Stimulated activated CD4-positive, alpha-beta T cell treated with anti-CD3 and anti-CD28 coated beads, Interleukin-4, amount 100 ng/mL, for 24 hours (primary cell): ENCODE measurements at regions not wholly inside any gene's neighbourhood (a gene's known extent, or its start where the extent isn't known, plus 50 kb on each side); places are given as distances from the start of the nearest gene placed in this dataset.
"Not testable (repeated sequence)": the region's sequence is repeated elsewhere in the genome, so short reads cannot be mapped to it uniquely, and the experiment has no call there.

ENCODE experiments used
- DNase-seq: peaks from one replicate; pipeline ENCODE4 v3.0.0-alpha.2; 2020

DNA sequence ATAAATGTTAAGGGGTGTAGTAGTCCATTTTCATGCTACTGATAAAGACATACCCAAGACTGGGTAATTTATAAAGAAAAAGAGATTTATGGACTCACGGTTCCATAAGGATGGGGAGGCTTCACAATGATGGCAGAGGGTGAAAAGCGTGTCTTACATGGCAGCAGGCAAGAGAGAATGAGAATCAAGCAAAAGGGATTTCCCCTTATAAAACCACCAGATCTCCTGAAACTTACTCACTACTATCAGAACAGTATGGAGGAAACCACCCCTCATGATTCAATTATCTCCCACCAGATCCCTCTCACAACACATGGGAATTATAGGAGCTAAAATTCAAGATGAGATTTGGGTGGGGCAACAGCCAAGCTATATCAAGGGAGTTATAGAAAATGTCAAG lies 329.2 kb downstream of the DTHD1 start:
- no peak for DNase-seq

DNA sequence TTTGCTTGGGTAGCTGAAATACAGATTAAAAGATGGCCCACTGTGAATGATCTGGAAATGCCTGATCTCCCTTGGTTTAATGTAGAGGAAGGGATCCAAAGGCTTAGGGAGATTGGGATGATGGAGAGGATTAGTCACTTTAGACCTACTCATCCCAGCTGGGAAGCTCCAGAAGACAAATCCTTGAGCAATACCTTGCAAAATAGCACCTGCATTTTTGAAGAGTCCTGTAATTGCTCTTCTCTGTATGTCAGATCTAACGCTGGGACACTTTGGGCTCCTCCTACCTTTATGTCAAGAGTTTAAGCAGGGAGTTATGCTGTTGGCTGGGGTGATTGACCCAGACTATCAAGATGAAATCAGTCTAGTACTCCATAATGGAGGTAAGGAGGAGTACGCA lies 331.7 kb downstream of the DTHD1 start:
- DNase-seq = not testable (repeated sequence)

DNA sequence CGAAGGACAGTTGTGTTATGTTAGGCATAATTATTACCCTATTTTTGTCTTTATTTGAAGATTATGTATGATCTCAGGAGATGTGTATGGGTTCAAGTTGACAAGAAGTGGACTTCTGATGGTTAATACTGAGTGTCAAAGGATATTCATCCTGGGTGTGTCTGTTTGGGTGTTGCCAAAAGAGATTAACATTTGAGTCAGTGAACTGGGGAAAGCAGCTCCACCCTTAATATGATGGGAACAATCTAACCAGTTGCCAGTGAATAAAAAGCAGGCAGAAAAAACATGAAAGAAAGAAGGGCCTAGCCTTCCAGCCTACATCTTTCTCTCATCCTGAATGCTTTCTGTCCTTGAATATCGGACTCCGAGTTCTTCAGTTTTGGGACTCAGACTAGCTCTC lies 332.6 kb downstream of the DTHD1 start:
- DNase-seq = no peak

DNA sequence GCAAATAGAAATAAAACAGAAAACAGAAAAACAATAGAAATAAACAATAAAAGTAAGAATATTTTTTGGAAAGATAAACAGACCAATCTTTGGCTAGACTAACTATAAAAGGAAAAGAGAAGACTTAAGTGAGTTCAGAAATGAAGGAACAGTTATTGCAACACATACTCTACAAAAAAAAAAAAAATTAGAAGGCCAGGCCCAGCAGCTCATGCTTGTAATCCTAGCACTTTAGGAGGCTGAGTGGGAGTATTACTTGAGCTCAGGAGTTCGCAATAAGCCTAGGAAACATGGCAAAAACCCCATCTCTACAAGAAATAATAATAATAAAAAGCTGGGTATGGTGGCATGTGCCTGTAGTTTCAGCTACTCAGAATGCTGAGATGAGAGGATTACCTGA lies 336.7 kb downstream of the DTHD1 start:
- no peak for DNase-seq

DNA sequence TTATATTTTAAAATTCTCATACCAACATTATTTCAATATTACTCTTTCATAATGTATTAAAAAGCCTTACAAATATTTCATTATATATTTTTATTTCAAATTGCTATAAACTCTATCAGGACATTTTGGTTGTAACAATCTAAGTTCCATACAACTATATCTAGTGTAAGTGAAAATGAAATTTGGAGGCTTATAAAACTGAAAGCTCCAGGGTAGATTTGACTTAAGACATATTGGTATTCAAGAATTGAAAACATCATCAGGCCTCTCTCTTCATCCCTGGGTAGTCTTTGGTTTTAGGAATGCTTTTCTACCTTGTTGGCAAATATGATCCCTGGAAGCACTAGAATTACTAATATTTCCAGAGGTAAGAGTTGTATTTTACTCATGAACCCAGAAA lies 342.6 kb downstream of the DTHD1 start:
- no peak for DNase-seq

DNA sequence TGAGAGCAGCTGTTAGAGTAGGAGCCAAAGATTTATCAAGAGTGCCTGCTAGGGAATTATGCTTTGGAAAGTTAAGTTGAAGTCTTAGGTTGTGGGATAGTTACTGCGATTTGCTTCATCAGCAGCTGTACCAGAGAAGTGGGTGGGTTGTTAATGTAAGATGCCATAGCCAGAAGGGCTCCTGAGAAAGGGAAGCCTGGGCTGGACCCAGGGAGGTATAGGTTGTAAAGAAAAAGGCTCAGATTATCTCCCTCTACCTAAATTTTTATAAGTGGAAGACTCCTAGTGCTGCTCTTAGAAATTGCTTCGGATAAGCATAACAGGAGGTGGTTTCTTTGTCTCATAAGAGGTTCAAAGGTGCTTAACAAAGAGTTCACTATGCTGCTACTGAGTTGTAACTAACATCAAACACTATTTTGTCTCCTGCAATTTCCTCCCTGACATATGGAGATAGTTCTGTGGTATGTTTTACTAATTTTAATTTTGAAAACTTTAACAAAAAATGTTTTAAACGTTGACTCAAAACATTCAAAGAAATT lies 356.9 kb downstream of the DTHD1 start:
- no peak for DNase-seq

DNA sequence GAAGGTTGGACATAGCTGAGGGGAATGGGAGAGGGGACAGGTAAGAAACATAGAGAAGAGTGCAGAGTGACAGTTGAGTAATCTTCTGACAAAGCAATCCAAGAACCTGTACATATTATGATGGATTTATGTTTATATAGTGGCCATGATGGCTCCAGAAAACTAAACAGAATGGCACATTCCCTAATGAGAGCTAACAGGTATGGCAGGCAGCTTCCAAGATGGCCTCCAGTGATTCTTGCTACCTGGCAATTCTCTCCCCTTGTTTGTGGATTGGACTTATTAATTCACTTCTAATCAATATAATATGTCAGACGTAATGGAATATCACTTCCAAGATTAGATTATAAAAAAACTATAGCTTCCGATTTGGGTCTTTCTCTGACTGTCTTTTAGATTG lies 359.5 kb downstream of the DTHD1 start:
- no peak for DNase-seq

DNA sequence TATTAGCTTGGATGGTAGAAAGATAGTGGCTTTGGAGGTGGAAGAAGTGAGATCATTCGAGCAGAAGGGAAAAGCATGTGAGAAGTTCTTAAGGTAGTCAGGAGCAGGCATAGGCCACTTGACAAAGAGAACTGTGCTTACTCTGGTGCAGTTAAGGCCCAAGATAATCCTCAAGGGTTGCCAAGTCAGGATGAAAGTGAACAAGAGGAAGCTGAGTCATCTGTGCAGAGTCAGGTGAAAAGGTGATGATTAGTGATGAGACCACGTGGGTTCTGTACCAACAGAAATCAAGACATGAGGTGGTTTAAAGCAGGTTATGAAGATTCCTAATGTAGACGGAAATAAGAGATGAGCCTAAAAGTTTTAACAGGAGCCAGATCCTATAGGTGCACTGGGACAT lies 369.8 kb downstream of the DTHD1 start:
- no peak for DNase-seq

DNA sequence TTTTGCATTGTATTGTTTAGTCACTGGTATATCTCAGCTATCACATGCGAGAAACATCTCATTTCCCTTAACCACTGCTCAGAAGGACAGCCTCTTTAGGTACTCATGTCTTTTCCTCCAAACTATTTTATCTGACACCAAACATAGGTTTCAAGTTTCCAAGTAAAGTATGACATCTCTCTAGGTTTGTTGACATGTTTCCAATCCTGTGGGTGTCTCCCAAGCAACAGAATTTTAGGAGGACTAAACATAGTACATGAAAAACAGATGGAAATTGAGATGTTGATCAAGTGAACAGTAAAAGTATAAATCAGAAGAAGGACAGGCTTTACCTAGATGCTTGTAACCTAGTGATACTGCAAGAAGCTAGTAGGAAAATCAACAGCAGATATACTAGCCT lies 371.4 kb downstream of the DTHD1 start:
- DNase-seq = no peak

DNA sequence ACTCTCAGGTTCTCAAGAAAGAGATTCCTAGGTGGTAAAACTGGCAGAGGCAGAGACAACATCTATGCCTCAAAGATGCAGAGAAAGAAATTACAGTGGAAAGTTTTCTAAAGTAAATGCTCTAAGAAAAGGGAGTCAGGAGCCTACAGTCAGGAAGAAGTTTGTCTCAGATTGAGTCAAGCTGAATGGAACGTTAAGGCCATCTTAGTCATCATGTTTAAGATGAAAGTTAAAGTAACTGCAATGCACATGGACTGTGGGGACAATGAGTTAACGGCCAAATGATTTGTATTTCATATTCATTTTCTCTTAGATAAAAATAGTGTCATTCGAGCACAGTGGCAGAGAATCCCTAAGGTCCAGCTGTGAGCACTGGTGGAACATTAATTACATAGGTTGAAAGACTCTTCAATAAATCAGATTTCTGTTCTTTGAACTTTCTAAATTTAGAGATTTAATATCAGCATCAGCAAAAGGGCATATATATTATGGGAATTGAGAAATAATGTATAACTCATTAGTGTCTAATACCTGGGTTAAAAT lies 384.6 kb downstream of the DTHD1 start:
- DNase-seq = no peak

DNA sequence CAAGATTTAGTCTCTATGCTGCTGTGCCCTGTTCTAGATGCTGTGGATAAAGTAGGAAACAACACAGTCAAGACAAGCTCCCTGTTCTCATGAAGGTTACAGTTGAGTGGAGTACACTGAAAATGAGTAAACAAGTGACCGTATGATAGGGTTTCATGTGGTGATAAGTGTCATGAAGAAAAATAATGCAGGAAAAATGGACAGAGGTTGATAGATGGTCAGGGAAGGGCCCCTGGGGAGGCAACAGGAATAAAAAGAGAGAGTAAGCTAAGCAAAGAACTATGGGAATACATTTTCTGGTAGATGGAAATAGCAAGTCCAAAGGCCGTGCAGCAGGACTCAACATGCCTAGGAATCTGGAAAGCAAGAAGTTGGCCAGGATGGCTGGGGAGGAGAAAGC lies 394.0 kb downstream of the DTHD1 start:
- DNase-seq = no peak

DNA sequence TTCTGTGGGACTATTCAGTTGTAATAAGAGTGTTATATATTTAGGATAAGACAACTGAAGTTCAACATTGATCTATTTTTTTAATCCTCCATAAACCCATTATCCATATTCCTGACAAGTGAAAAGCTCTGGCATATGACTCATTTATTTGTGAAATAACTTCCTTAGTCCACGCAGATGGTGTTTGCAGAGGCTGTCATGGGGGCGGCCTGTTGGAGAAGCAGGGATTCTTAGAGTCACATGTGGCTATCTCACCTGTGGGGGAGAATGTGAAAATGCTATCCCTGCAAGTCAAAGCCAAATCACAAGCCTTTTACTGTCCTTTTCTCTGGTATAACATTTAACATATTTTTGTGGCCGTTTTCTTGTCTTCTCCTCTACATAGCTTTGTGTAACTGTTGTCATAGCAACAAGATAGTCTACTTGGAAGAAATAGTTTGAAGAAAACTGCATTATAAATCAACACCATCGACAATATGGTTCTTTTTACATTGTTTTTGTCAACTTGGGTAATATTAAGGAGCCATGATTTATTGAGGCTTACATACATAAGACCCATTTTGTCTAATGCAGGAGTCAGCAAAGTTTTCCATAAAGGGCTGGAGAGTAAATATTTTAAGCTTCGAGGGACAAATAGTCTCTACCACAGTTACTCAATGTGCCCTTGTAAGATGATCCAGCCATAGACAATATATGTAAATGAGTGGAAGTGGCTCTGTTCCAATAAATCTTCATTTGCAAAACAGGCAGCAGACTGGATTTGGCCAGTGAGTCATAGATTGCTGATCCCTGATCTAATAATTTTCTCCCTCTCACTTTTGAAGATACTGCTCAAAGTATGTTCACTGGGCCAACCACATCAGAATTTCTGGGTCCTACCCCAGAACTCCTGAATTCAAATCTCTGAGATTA lies 395.0 kb downstream of the DTHD1 start:
- DNase-seq = no peak

DNA sequence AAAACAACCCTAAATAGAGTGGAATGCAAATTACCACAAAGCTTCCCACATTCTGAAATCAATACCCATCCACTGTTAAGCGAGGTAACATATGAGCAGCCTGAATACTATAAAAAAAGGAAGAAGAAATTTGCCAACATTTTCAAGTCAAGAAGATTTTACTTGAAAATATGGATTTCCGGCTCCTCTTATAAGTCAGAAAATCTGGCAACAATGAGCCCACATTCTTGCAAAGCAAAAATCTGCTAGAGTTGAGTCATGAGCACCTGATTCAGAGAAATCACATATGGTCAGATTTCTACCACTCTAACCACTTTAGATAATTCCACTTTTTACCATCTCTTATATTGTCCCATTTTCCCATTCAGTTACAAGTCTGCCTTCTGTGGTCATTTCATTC lies 395.7 kb downstream of the DTHD1 start:
- no peak for DNase-seq

DNA sequence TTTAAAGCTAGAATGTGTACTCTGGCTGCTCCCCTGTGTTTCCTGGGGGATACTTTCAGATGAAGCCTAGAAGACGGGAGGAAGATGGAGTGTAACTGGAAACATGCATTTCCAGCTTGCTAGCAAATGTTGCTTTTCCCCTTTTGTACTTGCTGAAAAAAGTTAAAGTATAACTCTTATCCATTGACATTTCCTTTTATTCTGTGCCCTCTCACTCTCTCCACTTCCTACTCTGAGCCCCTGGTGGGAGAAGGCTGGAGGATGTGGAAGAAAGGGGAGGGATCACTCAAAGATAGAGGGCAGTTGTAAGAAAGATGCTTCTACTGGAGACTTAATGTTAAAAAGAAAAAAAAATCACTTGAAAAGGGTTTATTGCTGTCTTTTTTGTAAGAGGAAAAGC lies 396.5 kb downstream of the DTHD1 start:
- DNase-seq = no peak

DNA sequence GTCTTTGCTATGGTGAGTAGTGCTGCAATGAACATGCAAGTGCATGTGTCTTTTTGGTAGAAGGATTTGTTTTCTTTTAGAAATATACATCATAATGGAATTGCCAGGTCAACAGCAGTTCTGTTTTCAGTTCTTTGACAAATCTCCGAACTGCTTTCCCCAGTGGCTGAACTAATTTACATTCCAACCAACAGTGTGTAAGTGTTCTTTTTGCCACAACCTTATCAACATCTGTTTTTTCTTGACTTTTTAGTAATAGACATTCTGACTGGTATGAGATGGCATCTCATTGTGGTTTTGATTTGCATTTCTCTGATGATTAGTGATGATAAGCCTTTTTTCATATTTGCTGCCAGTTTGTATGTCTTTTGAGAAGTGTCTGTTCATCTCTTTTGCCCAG lies 406.3 kb downstream of the DTHD1 start:
- DNase-seq = no peak

DNA sequence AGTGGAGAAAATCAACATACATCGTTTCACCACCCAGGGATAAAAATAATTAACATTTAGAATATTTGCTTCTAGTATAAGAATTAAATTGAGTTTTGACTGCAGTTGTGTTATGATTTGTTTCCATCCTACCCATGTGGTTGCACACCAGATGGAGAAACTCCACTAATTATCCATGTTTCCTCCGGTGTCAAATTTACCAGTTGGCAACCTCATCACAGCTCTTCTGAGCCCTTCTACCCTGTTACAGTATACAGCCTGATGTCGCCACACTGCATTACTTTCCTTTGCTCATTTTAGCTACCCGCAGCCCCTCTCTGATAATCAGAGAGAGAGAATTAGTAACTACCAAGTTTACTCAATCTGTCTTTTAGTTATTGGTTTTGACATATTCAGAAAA lies 411.2 kb downstream of the DTHD1 start:
- no peak for DNase-seq

DNA sequence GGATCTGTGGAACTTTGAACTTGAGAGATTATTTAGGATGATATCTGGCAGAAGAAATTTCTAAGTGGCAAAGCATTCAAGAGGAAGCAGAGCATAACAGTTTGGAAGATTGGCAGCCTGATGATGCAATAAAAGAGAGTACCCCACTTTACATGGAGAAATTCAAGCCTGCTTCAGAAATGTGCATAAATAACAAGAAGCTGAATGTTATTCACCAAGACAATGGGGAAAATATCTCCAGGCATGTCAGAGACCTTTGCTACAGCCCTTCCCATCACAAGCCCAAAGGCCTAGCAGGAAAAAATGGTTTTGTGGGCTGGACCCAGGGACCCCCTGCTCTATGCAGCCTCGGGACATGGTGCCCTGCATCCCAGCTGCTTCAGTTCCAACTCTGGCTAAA lies 420.8 kb downstream of the DTHD1 start:
- DNase-seq = no peak

DNA sequence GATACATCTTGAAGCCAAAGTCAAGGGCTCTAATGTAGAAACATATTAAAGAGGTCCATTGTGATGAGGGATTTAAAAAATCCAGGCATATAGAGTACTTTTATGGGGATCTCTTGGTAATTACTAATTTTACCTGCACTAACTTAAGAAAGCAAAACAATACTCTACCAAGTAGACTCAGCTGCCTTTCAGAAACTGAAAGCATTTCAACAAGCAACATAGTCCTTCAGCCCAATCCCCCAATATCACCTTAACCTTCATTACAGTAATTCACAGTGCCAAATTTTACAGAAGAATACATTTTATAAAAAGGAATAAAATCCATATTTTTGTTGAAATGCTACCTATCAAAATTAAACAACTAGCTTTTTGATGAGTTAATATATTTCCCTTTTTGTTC lies 422.9 kb downstream of the DTHD1 start:
- no peak for DNase-seq

DNA sequence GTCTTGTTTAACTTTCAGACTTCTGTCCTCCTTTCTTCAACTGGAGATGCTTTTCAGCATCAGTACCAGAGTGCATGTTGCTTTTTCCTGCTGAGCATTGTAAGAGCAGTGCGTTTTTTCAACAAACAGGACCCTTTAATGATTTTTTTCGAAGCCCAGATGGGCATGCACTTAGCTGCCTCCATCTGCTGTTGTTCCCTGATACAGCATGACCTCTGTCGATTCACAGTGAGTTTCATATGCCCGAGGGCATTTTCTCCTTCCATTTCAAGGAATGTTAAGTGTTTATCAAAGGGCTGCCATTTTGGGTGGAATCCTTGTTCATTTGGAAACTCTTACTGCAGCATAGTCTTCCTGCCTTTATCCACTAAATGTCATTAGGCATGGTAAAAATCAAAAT lies 428.6 kb downstream of the DTHD1 start:
- DNase-seq = no peak

DNA sequence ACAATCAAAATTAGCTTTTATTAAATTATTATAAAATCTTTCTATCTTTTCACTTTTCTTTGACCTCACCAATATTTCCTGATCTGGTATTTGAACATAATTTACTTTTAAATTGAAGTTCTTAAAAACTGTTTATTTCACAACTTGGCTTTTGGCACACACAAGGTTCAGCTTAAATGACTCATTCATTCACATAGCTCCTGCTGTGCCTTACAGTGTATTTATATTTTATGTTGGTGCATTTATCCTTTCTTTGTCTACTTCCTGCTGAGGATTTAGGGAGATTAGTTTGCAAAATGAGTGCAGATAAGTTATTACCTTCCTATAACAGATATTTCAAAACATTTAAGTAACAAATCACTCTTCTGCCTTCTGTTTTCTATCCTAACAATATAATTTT lies 430.6 kb downstream of the DTHD1 start:
- DNase-seq = no peak

DNA sequence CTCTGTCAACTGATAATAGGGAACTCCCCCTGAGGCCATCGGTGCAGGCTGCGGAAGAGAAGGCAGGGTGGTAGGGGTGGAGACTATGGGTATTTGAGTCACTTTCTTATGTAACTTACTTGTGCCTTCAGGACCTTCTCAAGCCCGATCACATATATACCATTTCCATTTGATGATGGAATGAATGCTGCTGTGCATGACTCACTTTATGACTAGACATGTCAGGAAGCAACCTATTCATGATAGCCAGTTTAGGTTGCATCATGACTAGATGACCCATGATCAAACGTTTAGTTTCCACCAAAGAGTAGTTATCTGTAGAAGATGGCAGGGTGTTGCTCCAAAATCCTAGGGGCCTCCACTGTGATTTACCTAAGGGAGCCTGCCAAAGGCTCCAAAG lies 435.5 kb downstream of the DTHD1 start:
- no peak for DNase-seq

DNA sequence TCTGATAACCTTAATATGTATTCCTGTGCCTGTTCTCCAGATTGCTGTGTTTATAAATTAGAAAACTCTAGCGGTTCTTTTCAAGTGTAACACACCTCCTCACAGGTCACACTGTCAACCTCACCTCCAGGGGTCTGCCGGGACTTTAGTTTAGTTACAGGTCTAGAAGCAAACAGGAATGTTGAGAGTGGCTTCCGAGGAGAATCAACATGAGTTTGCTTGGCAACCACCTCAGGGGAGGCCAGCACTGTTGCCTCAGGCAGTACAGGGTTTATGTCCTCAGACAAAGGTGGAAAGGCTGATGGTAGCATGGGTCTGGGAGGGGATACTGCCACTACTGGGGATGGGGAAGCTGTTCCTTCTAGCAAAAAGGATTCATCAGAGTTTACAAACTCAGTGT lies 438.0 kb downstream of the DTHD1 start:
- DNase-seq = no peak

DNA sequence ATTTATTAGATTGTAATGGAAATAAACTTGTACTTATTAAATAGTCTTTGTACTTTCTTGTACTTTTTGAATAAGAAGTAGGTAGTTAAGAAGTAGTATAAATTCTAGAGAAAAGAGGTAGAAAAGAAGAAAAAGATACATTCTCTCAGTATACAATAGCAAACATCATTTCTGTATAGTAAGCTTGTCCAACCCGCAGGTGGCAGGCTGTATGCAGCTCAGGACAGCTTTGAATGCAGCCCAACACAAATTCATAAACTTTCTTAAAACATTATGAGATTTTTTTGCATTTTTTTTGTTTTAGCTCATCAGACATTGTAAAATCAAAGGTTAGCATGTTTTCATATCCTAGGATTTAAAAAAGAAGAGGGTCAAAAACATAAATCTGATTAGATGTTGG lies 441.6 kb downstream of the DTHD1 start:
- no peak for DNase-seq

DNA sequence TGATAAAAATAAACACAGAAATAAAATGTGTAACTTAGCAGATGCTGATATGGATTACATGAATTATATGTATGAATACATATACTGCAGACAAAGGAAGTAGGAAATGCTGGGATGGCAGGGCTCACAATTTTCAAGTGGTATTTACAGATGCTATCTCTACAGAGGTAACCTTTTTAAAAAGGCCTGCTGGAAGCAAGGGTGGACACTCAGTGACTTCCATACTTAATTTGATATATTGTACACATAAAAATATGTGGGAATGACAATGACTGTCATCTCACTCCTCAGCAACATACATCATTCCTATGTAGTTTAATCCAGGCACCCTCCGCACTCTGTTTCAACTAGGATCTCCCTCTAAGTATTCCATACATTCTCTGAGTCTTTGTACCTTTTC lies 452.9 kb downstream of the DTHD1 start:
- DNase-seq = no peak

DNA sequence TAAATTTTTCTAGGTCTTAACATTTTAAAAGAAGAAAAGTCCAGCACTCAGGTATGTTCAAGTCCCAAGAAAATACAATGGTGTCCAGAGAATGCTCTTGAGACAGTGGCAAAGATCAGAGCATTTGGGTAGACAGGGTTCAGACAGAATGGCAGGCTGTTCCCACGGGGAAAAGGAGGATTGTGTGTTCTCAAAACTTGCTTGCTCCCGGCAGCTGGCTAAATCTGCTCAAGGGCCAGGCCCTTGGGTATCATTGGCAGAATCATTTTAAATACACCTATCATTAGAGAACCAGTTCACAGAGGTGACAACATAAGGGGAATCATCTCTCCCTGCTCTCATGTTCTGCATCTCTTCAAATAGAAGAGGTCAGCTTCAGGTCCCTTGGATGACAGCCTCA lies 456.3 kb downstream of the DTHD1 start:
- DNase-seq = no peak
